GM21360 (cell line): ENCODE measurements at regions not wholly inside any gene's neighbourhood (a gene's known extent, or its start where the extent isn't known, plus 50 kb on each side); places are given as distances from the start of the nearest gene placed in this dataset.

ENCODE experiments used
- ATAC-seq: cut with Tn5 transposase; IDR thresholded peaks from one replicate; pipeline ENCODE4 v1.9.1; 2021; ENCODE audit warnings: mild to moderate bottlenecking, moderate library complexity; ENCODE audit not compliant: unreplicated experiment

GRCh38 chr18:27763936-27764335 is 413.0 kb downstream of the CDH2 start:
- ATAC-seq = no peak

- no peak for ATAC-seq
Measured at GRCh38 chr18:27763341-27763740, 413.6 kb downstream of the CDH2 start.

- no peak for ATAC-seq
Measured at GRCh38 chr18:27762054-27762453, 414.9 kb downstream of the CDH2 start.

DNA sequence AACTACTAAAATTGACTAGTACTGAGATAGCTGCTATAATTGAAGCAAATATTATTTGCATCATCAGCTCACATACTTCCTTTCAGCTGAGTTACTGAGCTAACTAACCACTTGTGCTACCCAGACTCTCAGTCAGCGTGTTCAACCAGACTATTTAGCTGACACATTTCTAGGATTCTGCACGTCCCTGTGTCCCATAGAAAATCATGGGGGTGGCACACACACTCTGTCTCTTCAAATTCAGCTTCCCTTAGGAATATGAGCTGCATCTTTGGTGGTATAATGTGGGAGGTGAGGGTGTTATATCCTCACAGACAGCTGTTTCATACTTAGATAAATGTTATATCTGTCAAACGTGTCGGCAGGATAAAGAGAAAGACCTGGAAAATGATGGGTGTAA is 424.0 kb downstream of the CDH2 start:
- ATAC-seq = no peak

GRCh38 chr18:27750923-27751322 is 426.0 kb downstream of the CDH2 start:
- no peak for ATAC-seq

DNA sequence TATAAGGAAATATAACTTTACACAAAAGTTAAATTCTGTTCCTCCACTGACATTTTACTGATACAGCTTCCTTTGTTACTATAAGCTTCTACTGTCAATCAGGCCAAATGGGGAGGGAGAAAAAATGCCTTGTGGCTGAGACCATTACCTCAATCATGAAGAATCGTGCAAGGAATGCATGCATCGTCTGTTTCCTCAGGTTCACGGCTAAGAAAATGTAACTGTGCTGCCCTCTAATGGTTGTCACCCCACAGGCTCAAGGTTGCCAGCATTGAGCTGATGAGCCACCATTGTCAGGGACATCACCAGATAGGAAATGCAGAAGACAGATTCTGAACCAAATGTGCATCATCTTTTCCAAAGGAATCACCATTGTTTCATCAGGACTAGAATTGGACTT is 426.9 kb downstream of the CDH2 start:
- no peak for ATAC-seq

DNA sequence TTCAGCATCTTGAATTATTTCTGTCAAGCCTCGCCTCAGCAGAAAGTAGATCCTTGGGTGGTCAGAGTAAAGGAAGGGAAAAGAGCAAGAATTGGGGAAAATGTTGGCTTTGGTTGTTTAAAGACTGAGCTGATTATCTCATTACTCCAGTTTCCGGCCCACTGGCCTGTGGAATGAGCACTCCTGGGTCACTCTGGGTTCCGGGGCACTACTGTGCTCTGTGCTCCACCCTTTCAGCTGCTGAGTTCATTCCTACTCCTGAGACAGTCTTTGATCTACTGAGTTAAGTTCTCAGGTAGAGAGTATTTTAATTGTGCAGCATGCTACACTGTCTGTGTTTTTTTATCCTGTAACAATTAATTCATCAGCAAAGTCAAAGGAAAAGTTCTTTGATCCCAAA is 427.7 kb downstream of the CDH2 start:
- ATAC-seq = no peak

GRCh38 chr18:27746241-27746640 is 430.7 kb downstream of the CDH2 start:
- no peak for ATAC-seq

- no peak for ATAC-seq
Measured at GRCh38 chr18:27735117-27735516, 441.8 kb downstream of the CDH2 start.

DNA sequence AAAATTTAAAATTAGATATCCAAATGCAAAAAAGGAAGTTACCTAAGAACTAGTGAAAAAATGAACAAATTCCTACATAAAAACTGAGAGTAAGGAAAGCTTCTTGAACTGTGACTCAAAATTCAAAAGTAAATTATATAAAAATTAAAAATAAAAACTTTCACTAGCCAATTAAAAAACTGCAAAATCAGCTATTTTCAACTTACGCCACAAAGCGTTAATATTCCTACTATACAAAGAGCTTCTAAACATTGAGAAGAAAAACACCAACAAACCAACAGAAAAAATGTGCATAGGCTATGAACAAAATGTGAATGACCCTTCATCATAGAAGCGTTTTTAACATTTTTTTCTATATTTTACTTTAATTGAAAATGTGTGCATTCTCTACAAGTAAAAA is 445.7 kb downstream of the CDH2 start:
- ATAC-seq = no peak

DNA sequence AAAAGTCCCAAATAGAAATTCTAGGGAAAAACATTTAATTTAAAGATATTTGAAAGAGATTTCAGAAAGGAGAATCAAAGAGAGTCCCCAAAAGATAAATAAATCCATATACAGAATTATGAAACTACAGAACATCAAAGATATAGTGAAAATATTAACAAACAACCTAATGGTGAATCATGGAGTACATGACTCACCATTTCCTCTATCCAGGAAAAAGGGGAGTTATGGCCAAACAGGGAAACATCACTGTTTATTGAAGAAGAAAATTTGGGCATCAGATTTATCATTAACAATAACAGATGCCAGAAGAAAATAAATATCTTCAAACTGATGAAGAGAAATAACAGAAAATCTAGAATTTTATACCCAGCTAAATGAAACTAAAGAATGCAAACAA is 448.3 kb downstream of the CDH2 start:
- no peak for ATAC-seq

GRCh38 chr18:27724362-27724761 is 452.6 kb downstream of the CDH2 start:
- ATAC-seq = no peak

- no peak for ATAC-seq
Measured at GRCh38 chr18:27723168-27723567, 453.8 kb downstream of the CDH2 start.

- ATAC-seq = no peak
Measured at GRCh38 chr18:27719680-27720079, 457.2 kb downstream of the CDH2 start.

DNA sequence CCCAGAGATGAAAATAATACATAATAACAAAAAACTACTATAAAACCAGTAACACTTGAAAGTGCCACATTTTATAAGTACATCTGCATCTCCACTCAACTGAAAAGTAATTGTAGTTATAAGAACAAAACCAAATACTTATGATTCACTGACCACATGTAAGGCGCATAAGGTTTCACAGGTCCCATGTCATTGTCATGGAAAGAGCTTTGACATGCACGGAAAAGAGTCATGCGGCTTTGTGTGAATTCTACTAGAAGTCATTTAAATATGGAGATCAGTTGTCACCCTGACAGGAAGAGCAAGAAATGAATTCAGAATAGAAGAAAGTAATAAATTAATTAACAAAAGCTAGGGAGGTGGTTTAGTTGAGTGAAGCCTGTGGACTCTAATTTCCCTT is 459.1 kb downstream of the CDH2 start:
- ATAC-seq = no peak

DNA sequence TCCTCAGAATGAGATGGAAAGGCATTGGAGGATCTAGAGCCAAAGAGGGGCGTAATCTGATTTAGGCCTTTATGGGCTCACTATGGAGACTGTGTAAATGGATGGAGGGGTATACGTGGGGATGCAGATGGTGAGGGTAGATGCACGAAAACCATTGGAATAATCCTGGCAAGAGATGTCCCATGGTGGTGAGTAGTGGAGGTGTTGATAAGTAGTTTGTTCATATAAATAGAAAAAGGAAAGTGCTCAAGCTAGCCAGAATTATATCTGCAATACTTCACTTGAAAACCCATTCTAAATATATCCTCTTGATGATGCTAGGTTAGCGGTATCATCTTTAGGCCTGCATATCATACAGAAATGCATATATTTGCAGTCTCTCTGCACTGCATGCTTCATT is 459.7 kb downstream of the CDH2 start:
- ATAC-seq = no peak

- no peak for ATAC-seq
Measured at GRCh38 chr18:27715751-27716150, 461.2 kb downstream of the CDH2 start.

- ATAC-seq = no peak
Measured at GRCh38 chr18:27713738-27714095, 463.2 kb downstream of the CDH2 start.

GRCh38 chr18:27713037-27713737 is 463.7 kb downstream of the CDH2 start:
- no peak for ATAC-seq

- no peak for ATAC-seq
Measured at GRCh38 chr18:27712066-27712465, 464.9 kb downstream of the CDH2 start.

DNA sequence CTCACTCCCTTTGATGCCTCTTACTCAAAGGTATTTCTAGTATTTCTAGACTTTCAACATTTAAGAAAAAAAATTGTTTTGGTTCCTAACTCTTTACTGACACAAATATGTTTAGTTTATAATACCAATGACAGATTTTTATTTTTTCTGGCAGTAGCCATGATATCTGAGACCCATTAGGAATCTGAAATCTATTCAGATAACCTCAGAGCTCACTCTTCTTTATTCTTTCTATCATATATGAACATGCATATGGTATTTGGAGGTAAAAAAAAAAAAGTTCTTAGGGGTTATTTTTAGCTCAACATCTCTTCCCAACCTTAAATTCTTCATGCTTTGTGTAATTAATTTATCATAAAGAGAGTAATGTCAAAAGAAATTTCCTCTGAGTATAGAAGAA is 465.5 kb downstream of the CDH2 start:
- no peak for ATAC-seq

DNA sequence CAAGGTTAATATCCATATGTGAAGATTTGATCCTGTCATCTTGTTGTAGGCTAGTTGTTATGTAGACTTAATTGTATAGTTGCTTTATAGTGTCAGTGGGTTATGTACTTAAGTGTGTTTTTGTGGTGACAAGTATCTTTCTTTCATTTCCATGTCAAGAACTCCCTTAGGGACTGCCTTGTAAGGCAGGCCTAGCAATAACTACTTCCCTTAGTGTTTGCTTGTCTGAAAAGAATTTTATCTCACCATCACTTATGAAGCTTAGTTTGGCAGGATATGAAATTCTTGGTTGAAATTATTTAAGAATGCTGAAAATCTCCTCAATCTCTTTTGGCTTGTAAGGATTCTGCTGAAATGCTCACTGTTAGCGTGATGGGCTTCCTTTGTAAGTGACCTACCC is 467.6 kb downstream of the CDH2 start:
- ATAC-seq = no peak

DNA sequence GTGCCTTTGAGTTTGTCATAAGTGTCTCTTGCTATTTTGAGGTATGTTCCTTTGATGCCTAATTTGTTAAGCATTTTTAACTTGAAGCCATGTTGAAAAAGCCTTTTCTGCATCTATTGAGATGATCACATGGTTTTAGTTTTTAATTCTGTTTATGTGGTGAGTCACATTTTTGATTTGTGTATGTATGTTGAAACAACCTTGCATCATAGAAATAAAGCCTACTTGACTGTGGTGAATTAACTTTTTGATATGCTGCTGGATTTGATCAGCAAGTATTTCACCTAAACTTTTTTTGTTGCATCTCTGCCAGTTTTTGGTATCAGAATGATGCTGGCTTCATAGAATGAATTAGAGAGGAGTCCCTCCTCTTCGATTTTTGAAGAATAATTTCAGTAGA is 469.7 kb downstream of the CDH2 start:
- ATAC-seq = no peak
